ENCODE measurements at regions not wholly inside any gene's neighbourhood (a gene's known extent, or its start where the extent isn't known, plus 50 kb on each side); places are given as distances from the start of the nearest gene placed in this dataset.

DNA sequence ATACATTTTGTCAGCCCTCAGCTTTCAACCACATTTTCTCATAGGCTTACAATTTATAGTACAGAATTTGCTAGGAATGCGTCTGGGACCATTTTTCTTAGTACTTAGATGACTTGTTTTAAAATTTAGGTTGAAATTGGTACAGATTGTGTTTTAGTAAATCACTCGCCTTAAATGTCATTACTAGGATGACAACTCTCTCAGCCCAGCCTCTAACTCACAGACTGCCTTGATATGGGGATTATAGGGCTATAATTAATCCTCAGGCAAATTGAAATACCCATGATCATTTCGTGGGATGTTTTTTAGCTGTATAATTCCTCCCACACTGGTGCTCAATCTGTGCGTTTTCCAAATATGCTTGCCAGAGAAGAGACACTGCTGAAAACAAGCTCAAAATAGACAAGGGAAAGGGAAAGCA lies 299.7 kb upstream of the AKR1E2 start:
- no peaks in the 10 kb centered on the region for H3K36me3 ChIP-seq
- no peak for DNase-seq
- peaks cover 0 to 19% (median 2%) of the 10 kb centered on the region in 4 donors for H3K4me1 ChIP-seq
- H3K27me3 ChIP-seq: no peaks in the 10 kb centered on the region
- H3K4me3 ChIP-seq: no peak overlapping the region
- H3K9me3 ChIP-seq: no peaks in the 10 kb centered on the region
- TF ChIP-seq, protein P1, sequence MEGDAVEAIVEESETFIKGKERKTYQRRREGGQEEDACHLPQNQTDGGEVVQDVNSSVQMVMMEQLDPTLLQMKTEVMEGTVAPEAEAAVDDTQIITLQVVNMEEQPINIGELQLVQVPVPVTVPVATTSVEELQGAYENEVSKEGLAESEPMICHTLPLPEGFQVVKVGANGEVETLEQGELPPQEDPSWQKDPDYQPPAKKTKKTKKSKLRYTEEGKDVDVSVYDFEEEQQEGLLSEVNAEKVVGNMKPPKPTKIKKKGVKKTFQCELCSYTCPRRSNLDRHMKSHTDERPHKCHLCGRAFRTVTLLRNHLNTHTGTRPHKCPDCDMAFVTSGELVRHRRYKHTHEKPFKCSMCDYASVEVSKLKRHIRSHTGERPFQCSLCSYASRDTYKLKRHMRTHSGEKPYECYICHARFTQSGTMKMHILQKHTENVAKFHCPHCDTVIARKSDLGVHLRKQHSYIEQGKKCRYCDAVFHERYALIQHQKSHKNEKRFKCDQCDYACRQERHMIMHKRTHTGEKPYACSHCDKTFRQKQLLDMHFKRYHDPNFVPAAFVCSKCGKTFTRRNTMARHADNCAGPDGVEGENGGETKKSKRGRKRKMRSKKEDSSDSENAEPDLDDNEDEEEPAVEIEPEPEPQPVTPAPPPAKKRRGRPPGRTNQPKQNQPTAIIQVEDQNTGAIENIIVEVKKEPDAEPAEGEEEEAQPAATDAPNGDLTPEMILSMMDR (IDR thresholded peaks at IDR 0.05): no peak
- H3K27ac ChIP-seq: peak overlapping the region; percentile 17 to 47
- intact Hi-C loops (cut with DNase I; ENCODE audit: low total_unique reads): no loop called here

DNA sequence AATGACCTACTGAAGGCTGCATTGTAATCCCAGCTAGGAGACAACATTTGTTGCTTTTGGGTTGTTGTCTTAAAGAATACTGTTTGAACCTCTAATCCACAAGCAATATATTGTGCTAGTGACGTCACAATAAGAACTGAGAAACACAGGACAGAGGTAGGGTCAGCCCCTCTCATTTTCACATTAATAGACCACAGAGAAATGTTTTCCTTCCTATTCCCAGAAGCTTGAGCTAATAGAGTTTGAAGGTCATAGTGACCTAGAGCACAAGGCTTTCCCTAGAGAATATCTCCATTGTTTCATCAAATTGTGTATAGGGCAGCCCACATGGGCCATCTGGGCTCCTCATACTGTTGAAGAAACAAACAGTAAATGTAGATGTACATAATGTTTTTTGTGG lies 300.9 kb upstream of the AKR1E2 start:
- intact Hi-C loops (cut with DNase I; ENCODE audit: low total_unique reads): no loop called here
- Histone ChIP-seq H3K4me3 (no peak overlapping the region), H3K27me3 (no peaks in the 10 kb centered on the region), H3K36me3 (no peaks in the 10 kb centered on the region), H3K9me3 (no peaks in the 10 kb centered on the region), H3K27ac (no peak overlapping the region), H3K4me1 (peaks cover 0 to 23% (median 2%) of the 10 kb centered on the region in 4 donors)
- TF ChIP-seq, protein P1 (IDR thresholded peaks at IDR 0.05): no peak
- no peak for DNase-seq

DNA sequence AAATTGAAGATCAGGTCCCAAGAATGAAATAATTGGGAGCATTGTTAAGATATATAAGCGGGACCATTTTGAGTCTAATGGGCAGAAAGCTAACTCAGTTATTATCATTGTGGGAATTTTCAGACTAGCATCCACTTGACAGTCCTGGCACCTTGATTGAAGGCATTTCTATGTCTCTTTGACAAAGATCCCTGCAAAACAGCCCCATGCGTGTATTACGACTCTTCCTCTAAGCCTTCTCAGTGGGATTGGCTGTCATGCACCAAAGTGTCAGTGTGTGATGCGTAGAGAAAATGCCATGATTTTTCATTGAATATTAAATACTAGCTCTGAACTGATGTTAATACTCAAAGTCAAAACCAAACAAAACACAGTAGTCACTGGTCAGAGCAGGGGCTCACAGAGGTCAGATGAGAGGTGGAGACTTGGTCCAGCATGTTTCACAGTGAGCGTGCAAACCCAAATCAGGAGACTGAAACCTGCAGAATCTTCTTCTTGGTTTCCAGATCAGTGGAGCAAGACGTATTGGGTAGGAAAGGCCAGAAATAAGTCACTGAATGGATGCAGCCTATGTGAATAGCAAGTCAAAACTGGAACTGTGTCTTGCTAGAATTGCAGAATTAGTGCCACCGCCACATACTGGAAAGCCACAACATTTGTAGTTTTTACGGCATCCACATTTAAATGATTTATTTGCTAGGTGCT lies 303.6 kb upstream of the AKR1E2 start:
- no peak overlapping the region for H3K27ac ChIP-seq
- no peaks in the 10 kb centered on the region for H3K36me3 ChIP-seq
- no peaks in the 10 kb centered on the region for H3K9me3 ChIP-seq
- DNase-seq: no peak
- no peak overlapping the region for H3K4me3 ChIP-seq
- H3K4me1 ChIP-seq: peaks cover 0 to 22% (median 2%) of the 10 kb centered on the region in 4 donors
- intact Hi-C loops (cut with DNase I; ENCODE audit: low total_unique reads): no loop called here
- TF ChIP-seq, protein P1 (IDR thresholded peaks at IDR 0.05): no peak
- H3K27me3 ChIP-seq: no peaks in the 10 kb centered on the region

DNA sequence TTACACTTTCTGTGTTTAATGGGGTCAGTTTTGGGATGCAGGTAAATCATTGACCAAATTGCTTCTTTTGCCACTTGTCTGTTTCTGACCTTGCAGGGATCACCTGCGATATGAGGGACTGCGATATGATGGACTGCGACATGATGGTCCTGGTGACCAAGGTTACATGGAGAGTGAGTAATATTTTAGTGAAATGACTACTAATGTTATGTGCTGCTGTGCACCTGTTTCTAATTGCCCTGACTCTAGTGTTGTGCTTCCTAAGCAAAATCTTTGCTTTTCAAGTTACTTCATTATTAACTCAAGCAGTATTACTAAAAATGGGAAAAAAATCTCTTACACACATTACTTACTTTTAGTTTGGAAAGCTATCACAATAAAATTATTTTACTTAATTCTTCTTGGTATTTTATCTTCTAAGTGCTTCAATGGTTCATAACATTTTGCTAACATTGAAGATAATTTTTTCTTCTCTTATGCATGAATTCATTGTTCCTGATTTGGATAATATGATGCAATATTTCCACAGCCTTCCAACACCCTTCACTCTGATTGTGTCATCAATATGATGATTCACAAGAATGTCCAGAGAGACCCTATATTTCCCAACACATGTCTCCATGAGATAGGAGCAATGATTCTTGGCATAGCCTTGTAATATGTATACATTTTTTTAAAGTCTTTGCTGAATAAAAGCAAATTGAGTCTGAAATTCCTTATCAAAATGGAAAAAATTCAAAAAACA lies 306.2 kb upstream of the AKR1E2 start:
- no peak overlapping the region for H3K27ac ChIP-seq
- H3K4me1 ChIP-seq: peaks cover 0 to 6% (median under 1%) of the 10 kb centered on the region in 4 donors
- no peaks in the 10 kb centered on the region for H3K36me3 ChIP-seq
- no peaks in the 10 kb centered on the region for H3K27me3 ChIP-seq
- TF ChIP-seq, protein P1 (IDR thresholded peaks at IDR 0.05): no peak
- no peak overlapping the region for H3K4me3 ChIP-seq
- intact Hi-C loops (cut with DNase I; ENCODE audit: low total_unique reads): loop anchor here (10.0 kb wide), 1 partner anchor 135 kb away; no protein-coding TSS in a partner anchor
- DNase-seq: no peak
- H3K9me3 ChIP-seq: no peaks in the 10 kb centered on the region

DNA sequence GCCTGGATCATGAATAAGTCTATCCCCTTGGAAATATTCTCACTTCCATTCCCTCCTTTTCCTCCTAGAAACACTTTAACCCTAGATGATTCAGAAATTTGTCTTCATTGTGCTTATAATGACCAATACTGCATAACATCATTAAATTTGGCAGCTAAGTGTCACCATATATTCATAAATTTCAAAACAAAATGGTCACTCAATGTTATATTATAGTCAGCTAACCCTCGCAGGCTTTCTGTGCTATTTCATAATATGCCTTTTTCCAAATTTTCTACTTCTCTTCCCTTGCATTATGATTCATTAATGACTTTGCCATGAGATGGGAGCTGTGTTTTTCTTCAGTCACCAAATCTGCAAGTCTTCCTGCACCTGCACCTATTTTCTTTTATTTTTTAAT lies 308.3 kb upstream of the AKR1E2 start:
- H3K9me3 ChIP-seq: no peaks in the 10 kb centered on the region
- intact Hi-C loops (cut with DNase I; ENCODE audit: low total_unique reads): loop anchor here (10.0 kb wide), 1 partner anchor 137 kb away; no protein-coding TSS in a partner anchor
- H3K27ac ChIP-seq: no peak overlapping the region
- TF ChIP-seq, protein P1 (IDR thresholded peaks at IDR 0.05): no peak
- H3K4me3 ChIP-seq: no peak overlapping the region
- DNase-seq: no peak
- H3K36me3 ChIP-seq: no peaks in the 10 kb centered on the region
- H3K27me3 ChIP-seq: no peaks in the 10 kb centered on the region
- H3K4me1 ChIP-seq: peaks cover 0 to 21% (median 7%) of the 10 kb centered on the region in 4 donors
